Stomach (tissue), 8 donors: ENCODE measurements at regions not wholly inside any gene's neighbourhood (a gene's known extent, or its start where the extent isn't known, plus 50 kb on each side); places are given as distances from the start of the nearest gene placed in this dataset.
"Not testable (repeated sequence)": the region's sequence is repeated elsewhere in the genome, so short reads cannot be mapped to it uniquely, and the experiment has no call there.

Source experiments
- DNase-seq, 2 donors: peaks; one replicate each; pipeline versions ENCODE4 v3.0.0 to v3.0.0-alpha.2; 2013 to 2019
- H3K27ac ChIP-seq, 5 donors: fragments of 200-600 bp in 4 of 5; sonication (generic) in 4 of 5; one replicate each; pipeline ENCODE4 v1.5.1; 2013 to 2019; ENCODE audit warnings: mild to moderate bottlenecking in 1 of 5, moderate library complexity in 1 of 5
- H3K27me3 ChIP-seq, 3 donors: fragments of 200-600 bp; sonication (generic); one replicate each; pipeline ENCODE4 v1.5.1; 2017 to 2019; ENCODE audit warnings: mixed run types in 1 of 3
- H3K36me3 ChIP-seq, 4 donors: fragments of 200-600 bp; sonication (generic); 1 replicate in 3 of 4; 2 replicates in 1 of 4; pipeline ENCODE4 v1.5.1; 2016 to 2019
- H3K4me1 ChIP-seq, 4 donors: fragments of 200-600 bp; sonication (generic); one replicate each; pipeline ENCODE4 v1.5.1; 2016 to 2019
- H3K4me3 ChIP-seq, 4 donors: fragments of 200-600 bp; sonication (generic) in 3 of 4; one replicate each; pipeline ENCODE4 v1.5.1; 2016 to 2019; ENCODE audit warnings: mild to moderate bottlenecking in 1 of 4
- H3K9me3 ChIP-seq, 4 donors: fragments of 200-600 bp; sonication (generic); one replicate each; pipeline ENCODE4 v1.5.1; 2016 to 2019
- CTCF ChIP-seq, 7 experiments: fragments of 450-650 bp in 4 of 7; fragments of 200-600 bp in 3 of 7; sonication (generic) in 3 of 7; IDR thresholded peaks; one replicate each; pipeline ENCODE4 v1.5.1; 2016 to 2019; ENCODE audit warnings: antibody characterized with exemption in 7 of 7, control low read depth in 2 of 7, mild to moderate bottlenecking in 1 of 7
- EP300 ChIP-seq: sonication (generic); formaldehyde crosslinking; IDR thresholded peaks from one replicate; pipeline ENCODE4 v1.6.1; 2017; ENCODE audit warnings: antibody characterized with exemption
- POLR2A ChIP-seq, 4 donors: fragments of 450-650 bp; IDR thresholded peaks; one replicate each; pipeline ENCODE4 v1.6.1; 2016; ENCODE audit warnings: antibody characterized with exemption in 4 of 4, control low read depth in 2 of 4, mild to moderate bottlenecking in 1 of 4, moderate library complexity in 1 of 4
- POLR2AphosphoS5 ChIP-seq, 3 donors: sonication (generic); formaldehyde crosslinking; IDR thresholded peaks; one replicate each; pipeline ENCODE4 v1.6.1; 2016; ENCODE audit warnings: antibody characterized with exemption in 3 of 3
- WGBS, 5 donors: extraction: QIAGEN DNeasy Blood & Tissue Kit in 3 of 5; methylation state at CpG; one replicate each; pipeline versions ENCODE4 v1.1.5 to v1.1.7; 2013 to 2018; 5-methylcytosine and 5-hydroxymethylcytosine counted together
- intact Hi-C: fragments of 100-400 bp; cut with DNase I; formaldehyde crosslinking; loops from one replicate; pipeline ENCODE4 v1.15.1; 2023; ENCODE audit warnings: low total_unique reads
- donor health status: healthy with polysubstance abuse.
- donor health status: Bipolar disorder and iron deficiency.
- donor health status: healthy.

- Histone ChIP-seq H3K9me3 (no peaks in the 10 kb centered on the region), H3K4me1 (no peaks in the 10 kb centered on the region), H3K36me3 (no peaks in the 10 kb centered on the region), H3K27me3 (no peaks in the 10 kb centered on the region), H3K4me3 (no peak overlapping the region), H3K27ac (no peak overlapping the region)
- intact Hi-C loops: no loop called here
- no peak for DNase-seq
- WGBS, 5 donors: 70 to 78% (median 72%) methylated on average over 8 of the region's 8 CpGs
- TF ChIP-seq EP300 (no peak), POLR2AphosphoS5 (IDR thresholded peaks at IDR 0.05) (no peak), POLR2A (IDR thresholded peaks at IDR 0.05) (no peak), CTCF (IDR thresholded peaks at IDR 0.05) (no peak)
Observed at GRCh38 chr13:73520566-73521289, 461.9 kb downstream of the KLF5 start.

- H3K4me3 ChIP-seq, H3K27me3 ChIP-seq, H3K9me3 ChIP-seq, H3K27ac ChIP-seq, DNase-seq, intact Hi-C loops, H3K4me1 ChIP-seq, H3K36me3 ChIP-seq: not testable (repeated sequence)
- WGBS, 5 donors: 84 to 96% (median 94%) methylated on average over 2 of the region's 2 CpGs
Observed at GRCh38 chr13:73520135-73520534, 461.3 kb downstream of the KLF5 start.

- no peak for DNase-seq
- 83 to 93% (median 89%) methylated on average over 6 of the region's 6 CpGs for WGBS, 5 donors
- no peak overlapping the region for H3K4me3 ChIP-seq
- no peaks in the 10 kb centered on the region for H3K36me3 ChIP-seq
- no peaks in the 10 kb centered on the region for H3K9me3 ChIP-seq
- no peaks in the 10 kb centered on the region for H3K27me3 ChIP-seq
- TF ChIP-seq CTCF (IDR thresholded peaks at IDR 0.05): no peak
- no peak for TF ChIP-seq EP300
- TF ChIP-seq POLR2AphosphoS5 (IDR thresholded peaks at IDR 0.05): no peak
- no peak for TF ChIP-seq POLR2A (IDR thresholded peaks at IDR 0.05)
- intact Hi-C loops: no loop called here
- H3K4me1 ChIP-seq: no peaks in the 10 kb centered on the region
- no peak overlapping the region for H3K27ac ChIP-seq
Observed at GRCh38 chr13:73519396-73520116, 460.8 kb downstream of the KLF5 start.

GRCh38 chr13:73517766-73518165 lies 459.0 kb downstream of the KLF5 start:
- no peaks in the 10 kb centered on the region for H3K27me3 ChIP-seq
- no peak overlapping the region for H3K27ac ChIP-seq
- H3K4me3 ChIP-seq: no peak overlapping the region
- DNase-seq: no peak
- intact Hi-C loops: no loop called here
- no peaks in the 10 kb centered on the region for H3K9me3 ChIP-seq
- no peaks in the 10 kb centered on the region for H3K4me1 ChIP-seq
- TF ChIP-seq CTCF (IDR thresholded peaks at IDR 0.05) (no peak), POLR2AphosphoS5 (IDR thresholded peaks at IDR 0.05) (no peak), EP300 (no peak), POLR2A (IDR thresholded peaks at IDR 0.05) (no peak)
- 78 to 94% (median 90%) methylated on average over 1 of the region's 1 CpG for WGBS, 5 donors
- no peaks in the 10 kb centered on the region for H3K36me3 ChIP-seq

GRCh38 chr13:73516731-73517130 lies 457.9 kb downstream of the KLF5 start:
- intact Hi-C loops: no loop called here
- Histone ChIP-seq H3K4me3 (no peak overlapping the region), H3K4me1 (no peaks in the 10 kb centered on the region), H3K36me3 (no peaks in the 10 kb centered on the region), H3K27me3 (no peaks in the 10 kb centered on the region), H3K9me3 (no peaks in the 10 kb centered on the region), H3K27ac (no peak overlapping the region)
- DNase-seq: no peak
- no peak for TF ChIP-seq POLR2AphosphoS5 (IDR thresholded peaks at IDR 0.05)
- TF ChIP-seq POLR2A (IDR thresholded peaks at IDR 0.05): no peak
- TF ChIP-seq EP300: no peak
- no peak for TF ChIP-seq CTCF (IDR thresholded peaks at IDR 0.05)
- WGBS, 5 donors: 86 to 89% (median 87%) methylated on average over 2 of the region's 2 CpGs
